ENCODE measurements at regions not wholly inside any gene's neighbourhood (a gene's known extent, or its start where the extent isn't known, plus 50 kb on each side); places are given as distances from the start of the nearest gene placed in this dataset.
"Not testable (repeated sequence)": the region's sequence is repeated elsewhere in the genome, so short reads cannot be mapped to it uniquely, and the experiment has no call there.

- no peak overlapping the region for H3K4me3 ChIP-seq (ENCODE audit: low read length)
- DNase-seq (ENCODE audit: low read depth) = no peak
- TF ChIP-seq, protein P1, sequence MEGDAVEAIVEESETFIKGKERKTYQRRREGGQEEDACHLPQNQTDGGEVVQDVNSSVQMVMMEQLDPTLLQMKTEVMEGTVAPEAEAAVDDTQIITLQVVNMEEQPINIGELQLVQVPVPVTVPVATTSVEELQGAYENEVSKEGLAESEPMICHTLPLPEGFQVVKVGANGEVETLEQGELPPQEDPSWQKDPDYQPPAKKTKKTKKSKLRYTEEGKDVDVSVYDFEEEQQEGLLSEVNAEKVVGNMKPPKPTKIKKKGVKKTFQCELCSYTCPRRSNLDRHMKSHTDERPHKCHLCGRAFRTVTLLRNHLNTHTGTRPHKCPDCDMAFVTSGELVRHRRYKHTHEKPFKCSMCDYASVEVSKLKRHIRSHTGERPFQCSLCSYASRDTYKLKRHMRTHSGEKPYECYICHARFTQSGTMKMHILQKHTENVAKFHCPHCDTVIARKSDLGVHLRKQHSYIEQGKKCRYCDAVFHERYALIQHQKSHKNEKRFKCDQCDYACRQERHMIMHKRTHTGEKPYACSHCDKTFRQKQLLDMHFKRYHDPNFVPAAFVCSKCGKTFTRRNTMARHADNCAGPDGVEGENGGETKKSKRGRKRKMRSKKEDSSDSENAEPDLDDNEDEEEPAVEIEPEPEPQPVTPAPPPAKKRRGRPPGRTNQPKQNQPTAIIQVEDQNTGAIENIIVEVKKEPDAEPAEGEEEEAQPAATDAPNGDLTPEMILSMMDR (conservative IDR thresholded peaks at IDR 0.05; ENCODE audit: low read length) = no peak
Measured at GRCh38 chr3:165607221-165607620, 230.0 kb downstream of the BCHE start.

- DNase-seq (ENCODE audit: low read depth) = no peak
- TF ChIP-seq, protein P1 (conservative IDR thresholded peaks at IDR 0.05; ENCODE audit: low read length) = no peak
- H3K4me3 ChIP-seq (ENCODE audit: low read length) = no peak overlapping the region
Measured at GRCh38 chr3:165603196-165603595, 234.0 kb downstream of the BCHE start.

DNA sequence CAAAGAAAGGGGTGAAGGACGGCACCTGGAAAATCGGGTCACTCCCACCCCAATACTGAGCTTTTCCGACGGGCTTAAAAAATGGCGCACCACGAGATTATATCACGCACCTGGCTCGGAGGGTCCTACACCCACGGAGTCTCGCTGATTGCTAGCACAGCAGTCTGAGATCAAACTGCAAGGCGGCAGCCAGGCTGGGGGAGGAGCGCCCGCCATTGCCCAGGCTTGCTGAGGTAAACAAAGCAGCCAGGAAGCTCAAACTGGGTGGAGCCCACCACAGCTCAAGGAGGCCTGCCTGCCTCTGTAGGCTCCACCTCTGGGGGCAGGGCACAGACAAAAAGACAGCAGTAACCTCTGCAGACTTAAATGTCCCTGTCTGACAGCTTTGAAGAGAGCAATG lies 264.7 kb downstream of the BCHE start:
- DNase-seq (ENCODE audit: low read depth); H3K4me3 ChIP-seq (ENCODE audit: low read length): not testable (repeated sequence)

GRCh38 chr3:165568907-165569462 lies 268.2 kb downstream of the BCHE start:
- DNase-seq (ENCODE audit: low read depth) = no peak
- H3K4me3 ChIP-seq (ENCODE audit: low read length) = no peak overlapping the region
- TF ChIP-seq, protein P1 (conservative IDR thresholded peaks at IDR 0.05; ENCODE audit: low read length) = no peak

DNA sequence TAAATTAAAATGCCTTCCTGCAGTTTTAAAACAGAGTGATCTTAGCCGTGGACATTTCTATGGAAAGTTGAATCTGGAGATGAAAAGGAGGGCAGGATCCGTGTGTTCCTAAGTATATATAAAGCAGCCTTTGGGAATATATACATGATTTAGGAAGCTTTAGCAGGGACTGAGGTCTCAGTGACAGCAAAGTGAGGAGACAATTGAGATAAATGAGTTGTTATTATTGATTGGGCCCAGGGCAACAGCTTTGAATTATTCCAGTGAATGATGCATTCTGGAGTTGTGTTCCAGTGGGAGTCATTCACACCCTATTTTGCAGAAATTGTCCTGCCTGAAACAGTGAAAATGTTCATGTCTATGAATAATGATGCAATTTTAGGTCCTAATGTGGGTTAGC lies 281.4 kb downstream of the BCHE start:
- H3K4me3 ChIP-seq (ENCODE audit: low read length) = no peak overlapping the region
- no peak for DNase-seq (ENCODE audit: low read depth)
- TF ChIP-seq, protein P1 (conservative IDR thresholded peaks at IDR 0.05; ENCODE audit: low read length) = no peak

DNA sequence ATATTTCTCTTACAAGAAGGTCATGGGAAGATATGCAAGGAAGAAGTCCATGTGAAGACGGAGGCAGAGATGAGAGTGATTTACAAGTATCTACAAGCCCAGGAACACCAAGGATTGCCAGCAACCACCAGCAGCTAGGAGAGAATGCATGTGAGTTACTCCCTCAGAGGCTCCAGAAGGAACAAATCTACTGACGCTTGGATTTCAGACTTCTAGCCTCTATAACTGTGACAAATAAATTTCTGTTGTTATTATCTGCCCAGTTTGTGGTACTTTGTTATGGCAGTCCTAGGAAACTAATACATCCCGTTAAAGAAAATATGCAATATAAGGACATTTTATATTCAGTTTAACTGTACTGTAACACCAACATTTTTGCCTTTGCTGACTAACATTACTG lies 283.9 kb downstream of the BCHE start:
- DNase-seq (ENCODE audit: low read depth) = no peak
- TF ChIP-seq, protein P1 (conservative IDR thresholded peaks at IDR 0.05; ENCODE audit: low read length) = no peak
- H3K4me3 ChIP-seq (ENCODE audit: low read length) = no peak overlapping the region

GRCh38 chr3:165549665-165550064 lies 287.6 kb downstream of the BCHE start:
- TF ChIP-seq, protein P1 (conservative IDR thresholded peaks at IDR 0.05; ENCODE audit: low read length) = no peak

GRCh38 chr3:165549037-165549436 lies 288.2 kb downstream of the BCHE start:
- no peak for DNase-seq (ENCODE audit: low read depth)
- H3K4me3 ChIP-seq (ENCODE audit: low read length) = no peak overlapping the region
- TF ChIP-seq, protein P1 (conservative IDR thresholded peaks at IDR 0.05; ENCODE audit: low read length) = no peak

More at GRCh38 chr3:165549665-165550064, 287.6 kb downstream of the BCHE start:
- H3K4me3 ChIP-seq (ENCODE audit: low read length) = no peak overlapping the region
- DNase-seq (ENCODE audit: low read depth) = no peak

Measured in AG10803 (cell line).